ENCODE measurements at regions not wholly inside any gene's neighbourhood (a gene's known extent, or its start where the extent isn't known, plus 50 kb on each side); places are given as distances from the start of the nearest gene placed in this dataset.

DNA sequence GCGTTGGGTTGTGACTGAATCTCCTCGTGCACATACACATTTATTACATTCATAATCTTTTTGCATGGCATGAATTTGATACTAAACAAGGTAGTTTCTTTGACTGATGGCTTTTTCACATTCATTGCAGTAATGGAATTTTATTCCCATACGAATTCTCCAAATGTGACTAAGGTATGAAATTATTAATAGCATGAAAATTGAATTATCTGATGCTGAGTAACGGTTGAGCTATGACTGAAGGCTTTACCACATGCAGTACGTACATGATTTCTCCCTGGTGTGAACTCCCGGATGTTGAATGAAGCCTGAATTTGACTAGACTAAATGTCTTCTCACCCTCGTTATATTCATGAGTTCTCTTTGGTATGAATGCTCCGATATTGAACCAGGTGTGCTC is 104.4 kb upstream of the C1GALT1 start:
- intact Hi-C loops (cut with micrococcal nuclease): no loop called here
- Mint-ChIP-seq H3K27me3 (peaks cover 2% of the 10 kb centered on the region), H3K27ac (no peak overlapping the region), H3K4me3 (no peak overlapping the region), H3K36me3 (ENCODE audit: low read depth) (no peaks in the 10 kb centered on the region), H3K4me1 (no peaks in the 10 kb centered on the region), H3K9me3 (peaks cover 4% of the 10 kb centered on the region)
- ChIA-PET CTCF (no interaction called here), POLR2A (no interaction called here)
- DNase-seq (no peak), ATAC-seq (ENCODE audit: low read depth) (no peak)
- TF ChIP-seq, protein P1, sequence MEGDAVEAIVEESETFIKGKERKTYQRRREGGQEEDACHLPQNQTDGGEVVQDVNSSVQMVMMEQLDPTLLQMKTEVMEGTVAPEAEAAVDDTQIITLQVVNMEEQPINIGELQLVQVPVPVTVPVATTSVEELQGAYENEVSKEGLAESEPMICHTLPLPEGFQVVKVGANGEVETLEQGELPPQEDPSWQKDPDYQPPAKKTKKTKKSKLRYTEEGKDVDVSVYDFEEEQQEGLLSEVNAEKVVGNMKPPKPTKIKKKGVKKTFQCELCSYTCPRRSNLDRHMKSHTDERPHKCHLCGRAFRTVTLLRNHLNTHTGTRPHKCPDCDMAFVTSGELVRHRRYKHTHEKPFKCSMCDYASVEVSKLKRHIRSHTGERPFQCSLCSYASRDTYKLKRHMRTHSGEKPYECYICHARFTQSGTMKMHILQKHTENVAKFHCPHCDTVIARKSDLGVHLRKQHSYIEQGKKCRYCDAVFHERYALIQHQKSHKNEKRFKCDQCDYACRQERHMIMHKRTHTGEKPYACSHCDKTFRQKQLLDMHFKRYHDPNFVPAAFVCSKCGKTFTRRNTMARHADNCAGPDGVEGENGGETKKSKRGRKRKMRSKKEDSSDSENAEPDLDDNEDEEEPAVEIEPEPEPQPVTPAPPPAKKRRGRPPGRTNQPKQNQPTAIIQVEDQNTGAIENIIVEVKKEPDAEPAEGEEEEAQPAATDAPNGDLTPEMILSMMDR (IDR thresholded peaks at IDR 0.05): no peak

DNA sequence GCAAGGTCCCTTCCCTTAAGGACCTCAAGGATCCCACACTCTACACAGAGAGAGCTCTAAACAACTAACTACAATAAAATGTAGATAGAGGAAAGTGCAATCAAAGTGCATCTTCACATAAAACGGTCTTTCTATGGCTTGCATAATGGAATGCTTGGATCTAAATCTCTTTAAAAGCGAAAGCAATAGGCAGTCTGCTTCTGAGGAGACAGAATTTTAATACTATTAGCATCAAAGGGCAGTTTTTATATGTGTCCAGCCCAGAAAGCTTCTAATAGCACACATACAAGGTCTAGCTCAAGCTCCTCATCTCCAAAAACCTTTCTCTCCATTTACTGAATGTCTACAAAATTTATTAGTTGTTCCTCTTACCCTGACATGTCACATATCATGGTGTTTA is 101.5 kb upstream of the C1GALT1 start:
- POLR2A ChIA-PET: no interaction called here
- no peaks in the 10 kb centered on the region for H3K9me3 Mint-ChIP-seq
- TF ChIP-seq, protein P1 (IDR thresholded peaks at IDR 0.05): no peak
- H3K27ac Mint-ChIP-seq: no peak overlapping the region
- H3K27me3 Mint-ChIP-seq: peaks cover 2% of the 10 kb centered on the region
- CTCF ChIA-PET: interaction anchor here (0.5 kb wide), 1 partner anchor 1174 kb away, joined by 3 read pairs; no protein-coding TSS in a partner anchor
- no peaks in the 10 kb centered on the region for H3K4me1 Mint-ChIP-seq
- no peak overlapping the region for H3K4me3 Mint-ChIP-seq
- no peak for ATAC-seq (ENCODE audit: low read depth)
- H3K36me3 Mint-ChIP-seq (ENCODE audit: low read depth): no peaks in the 10 kb centered on the region
- no peak for DNase-seq
- intact Hi-C loops (cut with micrococcal nuclease): no loop called here

DNA sequence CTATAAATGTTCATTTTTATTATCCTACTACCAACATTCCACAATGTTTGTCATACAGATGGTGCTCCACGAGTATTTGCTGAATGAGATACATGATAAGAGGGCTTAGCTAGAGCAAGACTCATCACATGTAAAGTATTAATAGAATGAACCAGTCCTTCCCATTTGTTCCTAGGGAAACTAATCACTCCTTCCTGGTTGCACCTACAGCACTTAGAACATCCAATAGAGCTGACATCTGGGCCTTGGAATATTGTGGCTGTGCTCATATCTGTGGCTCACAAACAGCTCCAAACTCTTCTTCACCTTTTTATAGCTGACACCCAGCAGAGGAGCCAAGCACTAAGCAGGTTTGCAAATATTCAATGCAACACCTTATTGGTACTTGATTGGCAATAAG is 91.9 kb upstream of the C1GALT1 start:
- ChIA-PET POLR2A (no interaction called here), CTCF (interaction anchor here (1.2 kb wide), 1 partner anchor 13 kb away, joined by 3 read pairs; no protein-coding TSS in a partner anchor)
- intact Hi-C loops (cut with micrococcal nuclease): no loop called here
- TF ChIP-seq, protein P1 (IDR thresholded peaks at IDR 0.05): no peak
- ATAC-seq (ENCODE audit: low read depth) (no peak), DNase-seq (no peak)
- H3K4me1 Mint-ChIP-seq: no peaks in the 10 kb centered on the region
- no peaks in the 10 kb centered on the region for H3K36me3 Mint-ChIP-seq (ENCODE audit: low read depth)
- no peak overlapping the region for H3K27ac Mint-ChIP-seq
- peaks cover 40% of the 10 kb centered on the region for H3K27me3 Mint-ChIP-seq
- H3K4me3 Mint-ChIP-seq: no peak overlapping the region
- H3K9me3 Mint-ChIP-seq: peaks cover 6% of the 10 kb centered on the region

DNA sequence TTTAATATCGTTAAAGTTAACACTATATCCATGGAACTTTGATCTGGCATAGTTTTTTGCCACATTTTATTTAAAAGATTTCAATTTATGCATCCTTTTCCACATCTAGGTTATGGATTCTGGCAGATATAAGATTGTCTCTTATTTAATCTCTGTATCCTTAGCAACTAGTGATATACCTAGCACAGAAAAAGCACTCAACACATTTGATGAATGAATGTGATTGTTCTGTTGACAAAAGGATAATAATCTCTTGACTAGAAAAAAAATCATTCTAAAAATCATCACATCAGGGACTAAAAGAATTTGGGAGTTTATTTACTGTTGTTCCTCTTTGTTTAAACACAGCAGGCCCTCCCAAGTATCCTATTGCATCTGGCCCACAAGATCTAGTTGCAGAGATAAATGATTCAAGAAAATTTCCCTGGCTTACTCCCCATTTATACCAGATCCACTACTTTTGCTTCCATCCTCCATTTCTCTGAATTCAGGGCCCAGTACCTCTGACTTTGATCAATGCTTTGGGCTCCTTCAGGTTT is 84.0 kb upstream of the C1GALT1 start:
- Mint-ChIP-seq H3K4me3 (no peak overlapping the region), H3K4me1 (peaks cover 4% of the 10 kb centered on the region), H3K27me3 (no peaks in the 10 kb centered on the region), H3K36me3 (ENCODE audit: low read depth) (no peaks in the 10 kb centered on the region), H3K9me3 (no peaks in the 10 kb centered on the region), H3K27ac (no peak overlapping the region)
- TF ChIP-seq, protein P1 (IDR thresholded peaks at IDR 0.05): no peak
- intact Hi-C loops (cut with micrococcal nuclease): no loop called here
- no peak for ATAC-seq (ENCODE audit: low read depth)
- no peak for DNase-seq
- POLR2A ChIA-PET: no interaction called here
- CTCF ChIA-PET: no interaction called here

DNA sequence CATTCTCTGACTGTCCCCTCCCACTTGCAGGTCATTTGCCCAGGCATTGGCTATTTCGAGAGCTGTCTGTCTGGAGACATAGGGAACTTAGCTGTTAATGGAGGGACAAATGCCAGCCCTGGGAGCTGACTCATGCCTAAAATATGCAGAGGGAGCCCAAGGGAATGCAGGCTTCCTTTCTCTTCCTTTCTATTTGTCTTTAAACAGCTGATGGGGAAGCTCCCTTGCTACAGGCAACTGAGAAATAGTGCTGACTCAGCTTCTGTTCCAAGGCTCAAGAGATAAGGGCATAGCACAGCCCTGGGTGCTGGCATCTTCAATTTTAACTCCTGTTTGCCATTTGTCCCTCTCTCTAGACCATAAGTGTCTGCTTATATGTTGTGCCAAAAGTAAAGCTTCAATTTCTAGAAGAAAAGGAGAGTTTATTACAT is 82.7 kb upstream of the C1GALT1 start:
- ChIA-PET POLR2A (interaction anchor here (0.6 kb wide), 1 partner anchor 540 kb away, joined by 3 read pairs; no protein-coding TSS in a partner anchor), CTCF (interaction anchor here (0.9 kb wide), 1 partner anchor 1090 kb away, joined by 4 read pairs; no protein-coding TSS in a partner anchor)
- ATAC-seq (ENCODE audit: low read depth): no peak
- no peaks in the 10 kb centered on the region for H3K36me3 Mint-ChIP-seq (ENCODE audit: low read depth)
- H3K27ac Mint-ChIP-seq: no peak overlapping the region
- H3K9me3 Mint-ChIP-seq: no peaks in the 10 kb centered on the region
- TF ChIP-seq, protein P1 (IDR thresholded peaks at IDR 0.05): no peak
- H3K27me3 Mint-ChIP-seq: no peaks in the 10 kb centered on the region
- peaks cover 4% of the 10 kb centered on the region for H3K4me1 Mint-ChIP-seq
- no peak overlapping the region for H3K4me3 Mint-ChIP-seq
- intact Hi-C loops (cut with micrococcal nuclease): loop anchor here (5.0 kb wide), 1 partner anchor 132 kb away; no protein-coding TSS in a partner anchor
- no peak for DNase-seq

All from activated B cell treated with CpG ODN at 0.5 μM for 24 hours (primary cell).